NCI-H2107 (cell line): ENCODE measurements at regions not wholly inside any gene's neighbourhood (a gene's known extent, or its start where the extent isn't known, plus 50 kb on each side); places are given as distances from the start of the nearest gene placed in this dataset.
"Not testable (repeated sequence)": the region's sequence is repeated elsewhere in the genome, so short reads cannot be mapped to it uniquely, and the experiment has no call there.

Experiments used
- DNase-seq: peaks from one replicate; lab custom pipeline; 2025; lab: John Stamatoyannopoulos, UW

DNA sequence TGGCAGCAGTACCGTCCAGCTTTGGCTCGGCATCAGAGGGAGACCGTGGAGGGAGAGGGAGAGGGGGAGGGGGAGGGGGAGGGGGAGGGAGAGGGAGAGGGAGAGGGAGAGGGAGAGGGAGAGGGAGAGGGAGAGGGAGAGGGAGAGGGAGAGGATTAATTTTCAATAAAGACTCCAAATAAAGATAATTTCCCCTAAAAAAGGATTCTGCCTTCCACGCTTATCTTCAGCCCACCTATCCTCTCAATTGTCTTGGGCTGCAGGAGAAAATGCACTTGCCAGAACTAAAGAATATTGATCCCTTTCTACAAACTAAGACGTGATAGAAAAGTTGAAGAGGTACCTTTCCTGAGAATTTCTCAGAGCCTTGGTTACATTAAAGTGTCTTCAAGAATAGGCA is 206.9 kb upstream of the CBLB start:
- DNase-seq, result not testable (repeated sequence)

DNA sequence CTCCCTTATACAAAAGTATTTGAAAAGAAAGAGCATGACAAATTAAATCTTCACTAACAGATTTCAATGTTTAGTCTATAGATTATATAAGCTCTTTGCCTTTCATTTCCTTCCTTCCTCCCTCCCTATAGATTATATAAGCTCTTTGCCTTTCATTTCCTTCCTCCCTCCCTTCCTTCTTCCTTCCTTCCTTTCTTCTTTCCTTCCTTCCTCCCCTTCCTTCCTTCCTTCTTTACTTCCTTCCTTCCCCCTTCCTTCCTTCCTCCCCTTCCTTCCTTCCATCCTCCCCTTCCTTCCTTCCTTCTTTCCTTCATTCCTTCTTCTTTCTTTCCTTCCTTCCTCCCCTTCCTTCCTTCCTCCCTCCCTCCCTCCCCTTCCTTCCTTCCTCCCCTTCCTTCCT is 209.8 kb upstream of the CBLB start:
- no peak for DNase-seq

DNA sequence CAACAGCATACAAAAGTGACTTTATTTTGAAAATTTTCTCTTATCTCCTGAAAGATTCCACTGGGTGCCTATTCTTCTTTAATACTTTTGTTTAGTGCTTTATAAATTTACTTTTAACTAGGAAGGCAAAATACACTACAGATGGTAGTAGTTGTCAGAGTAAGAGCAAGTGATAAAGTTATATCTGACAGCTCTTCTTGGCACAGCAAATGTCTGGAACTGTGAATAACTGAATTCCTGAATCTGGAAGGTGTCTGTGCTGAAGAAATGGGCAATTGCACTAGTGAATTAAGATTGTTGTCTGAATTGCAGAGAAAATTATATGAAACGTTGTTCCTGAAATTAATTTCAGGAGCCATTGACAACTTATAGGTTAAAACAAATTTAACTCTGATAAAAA is 213.8 kb upstream of the CBLB start:
- no peak for DNase-seq

DNA sequence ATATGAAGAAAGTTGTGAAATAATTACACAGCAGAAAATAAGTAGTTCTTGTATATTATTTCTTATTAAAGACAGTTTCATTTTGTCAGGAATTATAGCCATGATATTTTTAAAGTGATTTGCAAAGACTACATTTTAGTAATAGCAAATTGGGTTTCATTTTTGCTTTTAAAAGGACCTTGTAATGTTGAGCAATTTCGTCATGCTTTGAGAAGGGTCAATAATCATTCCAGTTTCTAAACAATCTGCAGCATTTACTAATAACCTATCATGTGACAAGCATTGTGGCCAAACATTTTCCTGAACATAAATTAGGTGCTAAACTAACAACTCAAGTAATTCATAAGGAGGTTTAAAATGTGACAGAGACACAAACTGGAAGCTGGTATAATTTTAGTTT is 214.4 kb upstream of the CBLB start:
- DNase-seq, result no peak

DNA sequence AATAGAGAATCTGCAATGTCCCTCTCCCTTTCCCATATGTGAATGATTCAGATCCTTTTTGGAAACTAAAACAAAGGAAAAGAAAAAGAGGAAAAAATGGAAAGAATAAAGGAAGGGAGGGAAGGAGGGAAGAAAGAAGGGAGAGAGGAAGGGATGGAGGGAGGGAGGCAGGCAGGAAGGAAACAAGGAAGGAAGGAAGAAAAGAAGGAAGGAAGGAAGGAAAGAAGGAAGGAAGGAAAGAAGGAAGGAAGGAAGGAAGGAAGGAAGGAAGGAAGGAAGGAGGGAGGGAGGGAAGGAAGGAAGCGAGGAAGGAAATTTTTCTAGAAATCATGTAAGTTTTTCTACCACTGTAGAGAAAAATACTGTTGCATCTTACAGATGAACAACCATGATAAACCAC is 215.0 kb upstream of the CBLB start:
- DNase-seq, result no peak

DNA sequence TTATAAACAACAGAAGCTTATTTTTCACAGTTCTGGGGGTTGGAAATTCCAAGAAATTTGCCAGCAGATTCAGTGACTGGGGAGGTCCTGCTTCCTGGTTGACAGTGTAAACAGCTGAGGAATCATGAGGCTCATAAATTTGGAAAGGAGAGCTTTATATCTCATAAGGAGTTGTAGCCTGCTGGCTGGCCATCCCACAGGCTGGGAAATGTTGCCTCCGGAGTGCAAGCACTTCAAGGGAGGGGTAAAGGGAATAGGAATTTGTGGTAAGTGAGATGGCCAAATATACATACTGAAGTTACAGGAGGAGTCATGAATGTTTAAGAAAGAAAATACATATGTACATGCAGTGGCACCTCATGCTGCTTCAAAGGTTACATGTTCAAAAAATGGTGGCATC is 217.2 kb upstream of the CBLB start:
- no peak for DNase-seq

- DNase-seq, result no peak
These were observed 217.8 kb upstream of the CBLB start for GRCh38 chr3:106086636-106087035.

DNA sequence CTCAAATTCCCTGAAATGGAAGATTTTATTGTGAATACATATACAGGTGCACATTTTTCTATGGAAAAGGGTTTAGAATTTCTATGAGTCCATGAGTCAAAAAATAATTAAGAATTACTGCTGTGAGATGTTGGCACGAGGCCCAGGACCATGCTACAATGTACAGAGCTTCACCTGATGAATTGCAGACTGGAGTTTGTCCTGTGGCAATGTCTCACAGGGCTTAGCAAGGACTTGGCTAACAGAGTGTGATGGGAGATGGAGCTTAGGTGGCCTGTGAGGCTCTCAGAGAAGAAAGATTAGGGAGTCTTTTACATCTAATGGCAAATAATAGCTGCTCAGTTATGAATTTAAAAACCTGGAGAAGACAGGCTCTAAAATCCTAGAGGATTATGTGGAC is 219.5 kb upstream of the CBLB start:
- no peak for DNase-seq

DNA sequence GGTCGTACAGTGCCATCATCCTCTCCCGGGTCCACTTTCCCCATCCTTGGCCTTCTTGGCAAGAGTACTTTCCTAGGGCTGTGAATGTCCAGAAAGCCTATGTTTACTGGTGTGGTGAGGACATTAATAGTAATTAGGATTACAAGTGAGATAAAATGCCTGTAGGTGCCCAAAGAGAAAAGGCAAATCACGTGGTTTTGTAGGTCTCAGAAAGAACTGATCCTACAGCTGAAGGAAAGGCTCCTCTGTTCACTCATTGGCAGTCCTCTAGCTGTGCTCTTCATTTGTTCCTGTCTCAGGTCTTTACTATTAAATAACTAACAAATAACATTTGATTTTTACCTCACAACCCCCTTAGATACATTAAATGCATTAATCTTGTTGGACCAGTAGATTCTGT is 220.1 kb upstream of the CBLB start:
- no peak for DNase-seq

DNA sequence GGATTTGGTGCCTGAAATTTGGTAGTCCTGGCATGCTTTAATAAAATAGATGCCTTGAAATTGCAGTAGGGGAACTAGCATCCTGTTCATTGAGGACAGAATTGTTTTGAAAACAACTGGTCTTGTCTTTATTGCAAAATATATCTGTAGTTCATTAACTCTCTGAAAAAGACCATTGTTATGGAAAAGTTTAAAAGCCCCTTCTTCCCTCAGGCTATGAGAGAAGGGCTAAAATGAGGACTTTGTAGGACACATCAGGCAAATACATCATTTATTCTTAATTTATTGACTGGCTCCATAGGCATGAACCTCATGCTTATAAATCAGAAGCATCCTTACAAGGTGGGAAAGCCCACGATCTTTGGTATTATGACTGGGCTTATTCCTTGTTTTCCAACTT is 221.0 kb upstream of the CBLB start:
- DNase-seq, result no peak

DNA sequence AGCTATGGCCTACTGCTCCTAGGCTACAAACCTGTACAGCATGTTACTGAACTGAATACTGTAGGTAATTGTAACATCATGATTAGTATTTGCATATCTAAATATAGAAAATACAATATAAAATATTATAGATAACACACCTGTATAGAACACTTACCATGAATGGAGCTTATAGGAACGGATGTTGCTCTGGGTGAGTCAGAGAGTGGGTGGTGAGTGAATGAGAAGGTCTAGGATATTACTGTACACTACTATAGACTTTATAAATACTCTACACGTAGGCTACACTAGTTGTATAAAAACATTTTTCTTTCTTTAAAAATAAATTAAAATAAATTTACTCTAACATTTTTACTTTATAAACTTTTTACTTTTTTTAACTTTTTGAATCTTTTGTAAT is 224.0 kb upstream of the CBLB start:
- no peak for DNase-seq

DNA sequence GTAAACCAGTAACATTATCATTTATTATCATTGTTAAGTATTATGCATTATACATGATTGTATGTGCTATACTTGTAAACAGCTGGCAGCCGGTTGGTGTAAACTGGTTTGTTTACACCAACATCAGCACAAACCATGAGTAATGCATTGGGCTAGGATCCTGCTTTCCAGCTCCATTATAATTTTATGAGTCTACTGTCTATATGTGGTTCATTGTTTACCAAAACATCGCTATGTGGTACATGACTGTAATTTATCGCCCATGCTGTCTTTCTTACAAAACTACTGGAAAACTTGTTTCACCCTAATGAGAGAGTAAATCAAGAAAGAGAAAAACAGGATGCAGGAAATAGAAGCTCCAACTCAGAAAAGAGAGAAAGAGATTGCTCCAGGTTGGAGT is 224.8 kb upstream of the CBLB start:
- DNase-seq, result no peak

GRCh38 chr3:106097817-106098435 is 229.1 kb upstream of the CBLB start:
- no peak for DNase-seq

- DNase-seq, result no peak
These were observed 234.6 kb upstream of the CBLB start for GRCh38 chr3:106103383-106103782.

GRCh38 chr3:106104078-106104477 is 235.3 kb upstream of the CBLB start:
- DNase-seq, result no peak

DNA sequence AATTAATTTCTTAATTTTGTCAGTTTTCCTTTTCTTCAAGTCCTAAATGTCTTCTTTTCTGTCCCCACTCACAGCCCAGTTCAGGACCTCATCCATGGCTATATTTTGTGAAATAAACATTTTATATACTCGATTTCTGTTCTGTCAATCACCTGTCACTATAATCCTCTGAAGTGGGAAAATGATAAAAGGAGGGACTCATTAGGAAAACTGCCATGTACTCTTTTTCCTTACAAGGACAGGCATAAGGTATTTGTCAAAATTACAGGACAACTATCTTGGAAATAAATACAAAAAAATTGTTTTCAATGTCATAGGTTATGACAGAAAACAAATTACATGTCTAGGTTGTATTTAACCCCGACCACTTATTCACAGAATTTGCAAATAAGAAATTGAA is 240.1 kb upstream of the CBLB start:
- no peak for DNase-seq

DNA sequence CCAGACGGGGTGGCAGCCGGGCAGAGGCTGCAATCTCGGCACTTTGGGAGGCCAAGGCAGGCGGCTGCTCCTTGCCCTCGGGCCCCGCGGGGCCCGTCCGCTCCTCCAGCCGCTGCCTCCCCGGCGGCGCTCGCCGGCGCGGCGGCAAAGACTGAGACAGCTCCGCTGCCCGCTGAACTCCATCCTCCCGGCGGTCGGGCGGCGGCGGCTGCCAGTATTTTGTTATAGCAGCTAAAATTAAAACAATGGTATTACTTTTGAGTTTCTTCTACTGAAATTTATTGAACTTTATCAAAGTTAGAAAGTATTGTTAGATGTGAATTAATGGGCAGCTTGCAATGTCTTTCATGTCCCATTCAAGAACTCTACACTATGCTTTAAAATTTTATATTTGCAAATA is 243.7 kb upstream of the CBLB start:
- DNase-seq, result not testable (repeated sequence)

DNA sequence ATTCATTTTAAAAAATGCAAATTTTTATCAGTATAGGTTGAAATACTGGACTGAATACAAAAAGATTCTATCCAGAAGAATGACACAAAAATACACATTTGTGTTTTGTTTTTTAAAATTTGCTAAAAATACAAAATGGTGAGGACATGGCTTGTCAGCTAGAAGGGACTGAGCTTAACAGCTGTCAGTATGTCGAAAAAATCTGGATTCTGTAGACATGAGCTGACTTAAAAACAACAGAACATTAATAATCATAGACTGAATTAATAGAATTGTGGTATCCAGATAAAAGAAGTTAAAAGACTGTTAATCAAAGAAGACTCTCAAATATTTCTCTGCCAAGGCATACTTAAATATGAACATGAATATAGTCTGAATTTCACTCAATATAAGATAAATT is 244.9 kb upstream of the CBLB start:
- no peak for DNase-seq

GRCh38 chr3:106114220-106114619 is 245.4 kb upstream of the CBLB start:
- DNase-seq, result no peak

GRCh38 chr3:106114848-106115247 is 246.0 kb upstream of the CBLB start:
- DNase-seq, result no peak

GRCh38 chr3:106115557-106115956 is 246.7 kb upstream of the CBLB start:
- DNase-seq, result no peak

DNA sequence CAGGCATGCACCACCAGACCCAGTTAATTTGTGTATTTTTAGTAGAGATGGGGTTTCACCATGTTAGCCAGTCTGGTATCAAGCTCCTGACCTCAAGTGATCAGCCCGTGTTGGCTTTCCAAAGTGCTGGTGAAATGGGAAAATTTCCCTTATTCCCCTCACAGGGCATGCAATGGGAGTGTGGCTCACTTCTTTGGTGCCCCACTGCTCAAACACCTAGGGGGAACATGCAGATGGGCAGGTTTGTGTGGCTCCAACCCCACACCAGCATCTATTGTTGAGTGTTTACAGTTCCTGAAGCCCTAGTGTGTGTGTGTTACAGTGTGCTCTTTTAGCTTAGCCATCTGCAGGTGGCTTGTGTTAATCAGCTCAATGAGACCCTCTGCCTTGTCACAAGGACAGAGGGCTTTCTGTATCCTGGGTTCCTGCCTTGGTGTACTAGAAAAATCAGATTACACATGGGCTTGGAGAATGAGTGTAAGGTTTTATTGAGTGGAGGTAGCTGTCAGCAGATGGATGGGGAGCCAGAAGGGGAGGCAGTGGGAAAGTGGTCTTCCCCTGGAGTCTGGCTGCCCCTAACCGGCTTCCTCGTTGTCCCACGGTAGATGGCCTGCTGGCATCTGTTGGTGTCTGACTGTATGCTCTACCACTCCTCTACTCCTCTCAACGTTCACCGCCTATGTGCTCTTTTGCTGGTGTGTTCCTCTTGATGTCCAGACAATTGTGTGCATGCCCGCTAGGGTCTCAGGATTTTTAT is 248.1 kb upstream of the CBLB start:
- no peak for DNase-seq

DNA sequence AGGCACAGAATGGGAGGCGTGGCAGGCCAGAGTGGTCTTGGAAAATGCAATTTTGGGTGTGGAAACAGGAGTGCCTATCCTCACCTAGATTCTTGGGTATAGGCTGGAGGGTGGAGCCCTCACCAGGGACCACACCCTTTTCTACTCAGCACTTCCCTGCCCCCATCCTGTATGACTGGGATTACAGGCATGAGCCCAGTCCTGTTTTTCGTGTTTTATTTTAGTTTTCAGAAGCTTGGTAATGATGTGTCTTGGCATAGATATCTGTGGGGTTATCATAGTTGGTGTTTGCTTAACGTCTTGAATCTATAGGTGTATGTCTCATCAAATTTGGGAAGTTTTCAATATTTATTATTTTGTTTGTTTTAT is 248.7 kb upstream of the CBLB start:
- no peak for DNase-seq

- no peak for DNase-seq
These were observed 250.8 kb upstream of the CBLB start for GRCh38 chr3:106119614-106120082.
